Mesothelial cell of epicardium (in vitro differentiated cells): ENCODE measurements at regions not wholly inside any gene's neighbourhood (a gene's known extent, or its start where the extent isn't known, plus 50 kb on each side); places are given as distances from the start of the nearest gene placed in this dataset.

Source experiments
- DNase-seq, 2 experiments: peaks; one replicate each; pipeline ENCODE4 v3.0.0; 2021; ENCODE audit warnings: low spot score in 2 of 2; ENCODE audit not compliant: unreplicated experiment in 2 of 2
- H3K27ac Mint-ChIP-seq: 2 replicates; pipeline ENCODE4 v1.8.0; 2021; ENCODE audit warnings: mixed read lengths
- H3K27me3 Mint-ChIP-seq: 2 replicates; pipeline ENCODE4 v1.8.0; 2021; ENCODE audit warnings: low read depth, mixed read lengths
- H3K36me3 Mint-ChIP-seq: 2 replicates; pipeline ENCODE4 v1.8.0; 2021; ENCODE audit warnings: mixed read lengths
- H3K4me1 Mint-ChIP-seq: 2 replicates; pipeline ENCODE4 v1.8.0; 2021; ENCODE audit warnings: mixed read lengths
- H3K4me3 Mint-ChIP-seq: 2 replicates; pipeline ENCODE4 v1.8.0; 2021; ENCODE audit warnings: mild to moderate bottlenecking, moderate library complexity, mixed read lengths
- H3K9me3 Mint-ChIP-seq: 2 replicates; pipeline ENCODE4 v1.8.0; 2021; ENCODE audit warnings: mixed read lengths
- CTCF ChIP-seq: fragments of 200-600 bp; sonication (generic); IDR thresholded peaks from one replicate; pipeline ENCODE4 v1.5.0; 2021; ENCODE audit warnings: antibody characterized with exemption; ENCODE audit not compliant: unreplicated experiment

- no peak for TF ChIP-seq CTCF
- no peaks in the 10 kb centered on the region for H3K4me1 Mint-ChIP-seq
- H3K9me3 Mint-ChIP-seq: peaks cover 9% of the 10 kb centered on the region
- no peak overlapping the region for H3K4me3 Mint-ChIP-seq
- H3K27me3 Mint-ChIP-seq: no peaks in the 10 kb centered on the region
- no peak for DNase-seq
- no peak overlapping the region for H3K27ac Mint-ChIP-seq
- H3K36me3 Mint-ChIP-seq: no peaks in the 10 kb centered on the region
Measured at GRCh38 chr5:91433861-91434260, 50.7 kb upstream of the ARRDC3 start.
